Heart left ventricle (tissue), 13 donors: ENCODE measurements at regions not wholly inside any gene's neighbourhood (a gene's known extent, or its start where the extent isn't known, plus 50 kb on each side); places are given as distances from the start of the nearest gene placed in this dataset.

Source experiments
- POLR2A ChIP-seq, 2 donors: fragments of 450-650 bp; IDR thresholded peaks; one replicate each; pipeline ENCODE4 v1.6.1; 2017; ENCODE audit warnings: antibody characterized with exemption in 2 of 2, mild to moderate bottlenecking in 2 of 2, moderate library complexity in 2 of 2
- TF ChIP-seq, protein P1 (sequence below), 12 donors: fragments of 200-600 bp; sonication (generic) in 4 of 12; IDR thresholded peaks; one replicate each; pipeline versions ENCODE4 v1.5.0 to v1.8.0; 2018 to 2022; ENCODE audit warnings: antibody characterized with exemption in 12 of 12, mild to moderate bottlenecking in 5 of 12
- donor health status: ischemic (EF 13 %, LVEDD 7.1; RV severe dilation, severe dysfunction).
- donor health status: DM: no; HTN: yes; CAD: no.
- donor health status: DM: no; HTN: no; CAD: no.
- donor health status: ischemic (EF 25% LVEDD 6.9; RV normal size, moderate dysfunction).
- donor health status: ischemic (EF 25% LVEDD 5.7; RV mildly dilated, moderate dysfunction).
- donor health status: ischemic (EF 35%, LVEDD 5.7; RV mildly dilated, moderate dysfunction).
- donor health status: nonischemic (EF 11% LVEDD 7.7; RV severe dilation, severe dysfunction).
- donor health status: DM: yes; HTN: yes; CAD: no.
- donor health status: PGD.
- donor health status: ischemic (EF 29% LVEDD 5.4; RV normal size, mild dysfunction).
- donor health status: nonischemic (EF 23%, LVEDD 6.1; RV moderate dilation, normal function).

DNA sequence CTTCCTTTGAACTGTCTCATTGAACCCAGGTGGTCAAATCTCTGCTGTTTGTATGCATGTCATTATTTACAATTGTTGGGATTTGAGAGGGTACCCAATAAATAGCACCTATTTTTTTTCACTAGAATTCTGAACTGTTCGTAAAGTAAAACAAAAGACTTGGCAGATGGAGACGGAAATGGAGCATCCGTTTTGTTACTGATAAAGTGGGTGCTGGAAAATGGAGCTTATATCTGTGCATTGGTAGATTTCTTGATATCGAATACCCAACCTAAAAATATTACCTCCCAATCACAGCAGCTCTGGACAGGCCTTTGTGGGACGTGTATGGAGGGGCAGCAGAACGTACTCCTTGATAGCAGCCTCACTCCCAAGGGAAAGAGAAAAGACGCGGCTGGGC, 224.4 kb downstream of the C12orf75 start:
- TF ChIP-seq POLR2A (IDR thresholded peaks at IDR 0.05), result no peak
- TF ChIP-seq, protein P1, sequence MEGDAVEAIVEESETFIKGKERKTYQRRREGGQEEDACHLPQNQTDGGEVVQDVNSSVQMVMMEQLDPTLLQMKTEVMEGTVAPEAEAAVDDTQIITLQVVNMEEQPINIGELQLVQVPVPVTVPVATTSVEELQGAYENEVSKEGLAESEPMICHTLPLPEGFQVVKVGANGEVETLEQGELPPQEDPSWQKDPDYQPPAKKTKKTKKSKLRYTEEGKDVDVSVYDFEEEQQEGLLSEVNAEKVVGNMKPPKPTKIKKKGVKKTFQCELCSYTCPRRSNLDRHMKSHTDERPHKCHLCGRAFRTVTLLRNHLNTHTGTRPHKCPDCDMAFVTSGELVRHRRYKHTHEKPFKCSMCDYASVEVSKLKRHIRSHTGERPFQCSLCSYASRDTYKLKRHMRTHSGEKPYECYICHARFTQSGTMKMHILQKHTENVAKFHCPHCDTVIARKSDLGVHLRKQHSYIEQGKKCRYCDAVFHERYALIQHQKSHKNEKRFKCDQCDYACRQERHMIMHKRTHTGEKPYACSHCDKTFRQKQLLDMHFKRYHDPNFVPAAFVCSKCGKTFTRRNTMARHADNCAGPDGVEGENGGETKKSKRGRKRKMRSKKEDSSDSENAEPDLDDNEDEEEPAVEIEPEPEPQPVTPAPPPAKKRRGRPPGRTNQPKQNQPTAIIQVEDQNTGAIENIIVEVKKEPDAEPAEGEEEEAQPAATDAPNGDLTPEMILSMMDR (IDR thresholded peaks at IDR 0.05), result no peak
